OCI-LY7 (cell line): ENCODE measurements at regions not wholly inside any gene's neighbourhood (a gene's known extent, or its start where the extent isn't known, plus 50 kb on each side); places are given as distances from the start of the nearest gene placed in this dataset.

Source experiments
- BruUV-seq: library from RNA; stranded (reverse); fragments of 400-500 nt; replicated peaks from 2 replicates; lab custom pipeline; 2021; lab: Mats Ljungman, UMichigan
- CTCF ChIA-PET: fragments of 300-600 bp; sonication (Branson Sonifier 250); formaldehyde crosslinking; loops from one replicate; lab custom pipeline; 2022; ENCODE audit warnings: antibody characterized with exemption; ENCODE audit not compliant: unreplicated experiment; lab: Charles Lee
- POLR2A ChIA-PET: fragments of 300-600 bp; sonication (Branson Sonifier 250); formaldehyde crosslinking; loops from one replicate; lab custom pipeline; 2022; ENCODE audit warnings: antibody characterized with exemption; lab: Charles Lee
- DNase-seq: peaks from one replicate; pipeline ENCODE4 v3.0.0-alpha.2; 2015; ENCODE audit warnings: low spot score
- H2AFZ ChIP-seq: fragments of 200-600 bp; sonication (generic), shearing (Covaris generic); 2 replicates; pipeline ENCODE4 v1.6.1; 2014; ENCODE audit warnings: mild to moderate bottlenecking, antibody characterized with exemption, low read length, moderate library complexity
- H3K27ac ChIP-seq: fragments of 200-600 bp; sonication (generic); 2 replicates; pipeline ENCODE4 v1.5.1; 2014; ENCODE audit warnings: mixed run types, low read depth, mild to moderate bottlenecking, moderate library complexity, low read length, inconsistent platforms; ENCODE audit not compliant: poor library complexity, severe bottlenecking
- H3K36me3 ChIP-seq: fragments of 200-600 bp; sonication (generic); 2 replicates; pipeline ENCODE4 v1.6.1; 2014; ENCODE audit warnings: mild to moderate bottlenecking, antibody characterized with exemption, low read length, moderate library complexity, mixed read lengths; ENCODE audit not compliant: insufficient read depth
- H3K4me1 ChIP-seq: fragments of 200-600 bp; sonication (generic); 2 replicates; pipeline ENCODE4 v1.5.1; 2014; ENCODE audit warnings: mild to moderate bottlenecking, low read length; ENCODE audit not compliant: insufficient read depth, poor library complexity, severe bottlenecking
- H3K4me2 ChIP-seq: fragments of 200-600 bp; sonication (generic); 2 replicates; pipeline ENCODE4 v1.6.1; 2014; ENCODE audit warnings: mild to moderate bottlenecking, low read length
- H3K4me3 ChIP-seq: fragments of 200-600 bp; sonication (generic); 2 replicates; pipeline ENCODE4 v1.5.1; 2014; ENCODE audit warnings: mild to moderate bottlenecking, low read depth, low read length; ENCODE audit not compliant: poor library complexity, severe bottlenecking
- H3K79me2 ChIP-seq: fragments of 200-600 bp; sonication (generic); 2 replicates; pipeline ENCODE4 v1.6.1; 2016; ENCODE audit warnings: low read depth, mild to moderate bottlenecking, low read length, moderate library complexity, mixed read lengths; ENCODE audit not compliant: insufficient read depth
- H3K9me2 ChIP-seq: fragments of 200-600 bp; sonication (generic); 2 replicates; pipeline ENCODE4 v1.6.1; 2016; ENCODE audit warnings: mild to moderate bottlenecking, low read length, mixed read lengths; ENCODE audit not compliant: insufficient read depth
- H3K9me3 ChIP-seq: fragments of 200-600 bp; sonication (generic); 2 replicates; pipeline ENCODE4 v1.6.1; 2014; ENCODE audit warnings: mild to moderate bottlenecking, mixed run types, low read length, mixed read lengths
- H4K20me1 ChIP-seq: fragments of 200-600 bp; sonication (generic); 2 replicates; pipeline ENCODE4 v1.6.1; 2014; ENCODE audit warnings: mild to moderate bottlenecking, antibody characterized with exemption, low read length, moderate library complexity, mixed read lengths; ENCODE audit not compliant: insufficient read depth
- CTCF ChIP-seq: fragments of 200-600 bp; sonication (generic); conservative IDR thresholded peaks from 2 replicates; pipeline ENCODE4 v1.5.1; 2014; ENCODE audit warnings: mild to moderate bottlenecking, antibody characterized with exemption, low read length, moderate library complexity, mixed read lengths
- EZH2phosphoT487 ChIP-seq: fragments of 200-600 bp; sonication (generic); IDR thresholded peaks from 2 replicates; pipeline ENCODE4 v1.6.1; 2018; ENCODE audit warnings: low read depth, borderline replicate concordance, mild to moderate bottlenecking, mixed run types, antibody characterized with exemption, low read length, moderate library complexity, mixed read lengths
- intact Hi-C: fragments of 100-400 bp; cut with micrococcal nuclease; formaldehyde crosslinking; loops from one replicate; pipeline ENCODE4 v1.10.0; 2022; ENCODE audit not compliant: unreplicated experiment

- no peaks in the 10 kb centered on the region for H3K4me1 ChIP-seq
- no peak overlapping the region for H3K4me2 ChIP-seq
- H2AFZ ChIP-seq: no peak overlapping the region
- no peak overlapping the region for H3K4me3 ChIP-seq
- CTCF ChIA-PET: no interaction called here
- H4K20me1 ChIP-seq: no peaks in the 10 kb centered on the region
- TF ChIP-seq EZH2phosphoT487 (no peak), CTCF (no peak)
- intact Hi-C loops: no loop called here
- BruUV-seq: no TSS peak
- POLR2A ChIA-PET: no interaction called here
- no peak for DNase-seq
- H3K79me2 ChIP-seq: no peaks in the 10 kb centered on the region
- H3K9me2 ChIP-seq: no peaks in the 10 kb centered on the region
- H3K36me3 ChIP-seq: no peaks in the 10 kb centered on the region
- no peaks in the 10 kb centered on the region for H3K9me3 ChIP-seq
- no peak overlapping the region for H3K27ac ChIP-seq
Observed at GRCh38 chr2:21501376-21502027, 377.7 kb downstream of the TDRD15 start.

GRCh38 chr2:21515903-21516302, 392.1 kb downstream of the TDRD15 start:
- POLR2A ChIA-PET: interaction anchor here (0.6 kb wide), 1 partner anchor 925 kb away, joined by 3 read pairs; no protein-coding TSS in a partner anchor
- Histone ChIP-seq H3K4me1 (no peaks in the 10 kb centered on the region), H3K36me3 (no peaks in the 10 kb centered on the region), H3K4me2 (no peak overlapping the region), H3K9me2 (no peaks in the 10 kb centered on the region), H3K9me3 (no peaks in the 10 kb centered on the region), H4K20me1 (no peaks in the 10 kb centered on the region), H3K79me2 (no peaks in the 10 kb centered on the region), H3K27ac (no peak overlapping the region), H3K4me3 (no peak overlapping the region), H2AFZ (no peak overlapping the region)
- no TSS peak for BruUV-seq
- TF ChIP-seq CTCF: no peak
- no peak for TF ChIP-seq EZH2phosphoT487
- no peak for DNase-seq
- intact Hi-C loops: no loop called here
- CTCF ChIA-PET: no interaction called here

- Histone ChIP-seq H3K27ac (no peak overlapping the region), H3K4me2 (no peak overlapping the region), H3K4me1 (no peaks in the 10 kb centered on the region), H3K79me2 (no peaks in the 10 kb centered on the region), H4K20me1 (no peaks in the 10 kb centered on the region), H2AFZ (no peak overlapping the region), H3K36me3 (no peaks in the 10 kb centered on the region), H3K9me2 (no peaks in the 10 kb centered on the region), H3K9me3 (no peaks in the 10 kb centered on the region), H3K4me3 (no peak overlapping the region)
- ChIA-PET CTCF (no interaction called here), POLR2A (no interaction called here)
- no TSS peak for BruUV-seq
- DNase-seq: no peak
- intact Hi-C loops: no loop called here
- TF ChIP-seq CTCF (no peak), EZH2phosphoT487 (no peak)
Observed at GRCh38 chr2:21519412-21519811, 395.6 kb downstream of the TDRD15 start.
